ENCODE measurements at regions not wholly inside any gene's neighbourhood (a gene's known extent, or its start where the extent isn't known, plus 50 kb on each side); places are given as distances from the start of the nearest gene placed in this dataset.

DNA sequence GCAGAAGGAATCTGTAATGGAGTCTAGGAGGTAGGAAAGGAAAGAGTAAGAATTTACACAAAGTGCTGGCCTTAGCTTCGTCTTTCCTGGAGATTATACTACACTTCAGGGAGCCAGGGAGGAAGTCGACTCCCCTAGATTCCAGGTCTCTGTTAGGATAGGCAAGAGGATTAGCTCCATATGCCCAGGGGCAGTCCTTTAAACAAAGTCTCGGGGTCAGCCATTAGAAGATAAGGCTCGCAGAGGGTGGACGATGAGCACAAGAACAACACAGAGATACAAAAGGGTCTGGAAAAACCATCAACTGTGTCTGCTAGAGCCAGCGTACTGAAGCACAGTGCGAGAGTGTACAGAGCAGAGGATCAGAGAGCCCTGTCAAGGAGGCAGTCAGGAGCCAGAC lies 344.7 kb upstream of the TNC start:
- Histone ChIP-seq H3K4ac (ENCODE audit: low read depth, low read length) (no peak overlapping the region), H2AFZ (ENCODE audit: low read length) (no peak overlapping the region), H3T11ph (ENCODE audit: low read length) (no peak overlapping the region), H3K79me2 (ENCODE audit: insufficient read depth, low read length) (peaks cover 2% of the 10 kb centered on the region; the same call in 1 of the 2 replicates), H3K79me1 (ENCODE audit: insufficient read depth, low read depth, low read length, poor library complexity, severe bottlenecking) (no peaks in the 10 kb centered on the region), H4K91ac (ENCODE audit: insufficient read length, low read depth, low read length) (no peak overlapping the region), H4K20me1 (ENCODE audit: control insufficient read depth, insufficient read depth, insufficient read length) (no peaks in the 10 kb centered on the region), H3K18ac (ENCODE audit: insufficient read length, low read depth, low read length) (no peak overlapping the region), H3K14ac (ENCODE audit: insufficient read depth, low read length) (no peak overlapping the region), H3K4me2 (ENCODE audit: insufficient read depth, insufficient read length, low read length) (no peak overlapping the region), H2BK120ac (ENCODE audit: low read depth, low read length, poor library complexity, severe bottlenecking) (no peak overlapping the region), H2BK20ac (ENCODE audit: low read depth, low read length, poor library complexity, severe bottlenecking) (no peak overlapping the region), H3K27ac (ENCODE audit: insufficient read length, low read depth, low read length) (no peak overlapping the region), H2BK5ac (ENCODE audit: insufficient read length, low read length) (no peak overlapping the region), H4K5ac (ENCODE audit: insufficient read length, low read depth, low read length) (no peak overlapping the region), H2BK15ac (ENCODE audit: low read depth, low read length) (no peak overlapping the region), H3K23me2 (ENCODE audit: insufficient read length, low read depth, low read length, poor library complexity, severe bottlenecking) (no peaks in the 10 kb centered on the region), H3K9ac (ENCODE audit: extremely low read depth, insufficient read length, low read length) (no peak overlapping the region), H3K27me3 (ENCODE audit: insufficient read depth, low read length) (no peaks in the 10 kb centered on the region), H3K56ac (ENCODE audit: insufficient read length, low read depth, low read length) (no peak overlapping the region), H3K9me3 (ENCODE audit: control insufficient read depth, low read depth, low read length) (peaks cover 1% of the 10 kb centered on the region), H3K4me1 (ENCODE audit: insufficient read depth, low read length) (peaks cover 15% of the 10 kb centered on the region; the same call in 1 of the 2 replicates), H2AK5ac (ENCODE audit: insufficient read length, low read length) (no peak overlapping the region), H2BK12ac (ENCODE audit: insufficient read length, low read depth, low read length) (no peak overlapping the region), H4K8ac (replicated peaks; ENCODE audit: insufficient read length, low read depth, low read length) (no peak overlapping the region), H3K23ac (ENCODE audit: insufficient read length, low read depth, low read length) (no peak overlapping the region)
- Mint-ChIP-seq H3K9me3 (peaks cover 0 to 7% of the 10 kb centered on the region in 2 experiments; a peak in 3 of 5 replicates), H3K4me1 (peaks cover 10 to 29% of the 10 kb centered on the region in 2 experiments), H3K27me3 (ENCODE audit: low read depth) (no peaks in the 10 kb centered on the region), H3K36me3 (ENCODE audit: insufficient read depth in 1 of 3, low read depth in 3 of 3) (no peaks in the 10 kb centered on the region; a peak in 1 of 7 replicates), H3K4me3 (no peak overlapping the region), H3K27ac (peak overlapping the region in 1 of 3 experiments; percentile 16; a peak in 1 of 7 replicates)
- TF ChIP-seq, protein P1, sequence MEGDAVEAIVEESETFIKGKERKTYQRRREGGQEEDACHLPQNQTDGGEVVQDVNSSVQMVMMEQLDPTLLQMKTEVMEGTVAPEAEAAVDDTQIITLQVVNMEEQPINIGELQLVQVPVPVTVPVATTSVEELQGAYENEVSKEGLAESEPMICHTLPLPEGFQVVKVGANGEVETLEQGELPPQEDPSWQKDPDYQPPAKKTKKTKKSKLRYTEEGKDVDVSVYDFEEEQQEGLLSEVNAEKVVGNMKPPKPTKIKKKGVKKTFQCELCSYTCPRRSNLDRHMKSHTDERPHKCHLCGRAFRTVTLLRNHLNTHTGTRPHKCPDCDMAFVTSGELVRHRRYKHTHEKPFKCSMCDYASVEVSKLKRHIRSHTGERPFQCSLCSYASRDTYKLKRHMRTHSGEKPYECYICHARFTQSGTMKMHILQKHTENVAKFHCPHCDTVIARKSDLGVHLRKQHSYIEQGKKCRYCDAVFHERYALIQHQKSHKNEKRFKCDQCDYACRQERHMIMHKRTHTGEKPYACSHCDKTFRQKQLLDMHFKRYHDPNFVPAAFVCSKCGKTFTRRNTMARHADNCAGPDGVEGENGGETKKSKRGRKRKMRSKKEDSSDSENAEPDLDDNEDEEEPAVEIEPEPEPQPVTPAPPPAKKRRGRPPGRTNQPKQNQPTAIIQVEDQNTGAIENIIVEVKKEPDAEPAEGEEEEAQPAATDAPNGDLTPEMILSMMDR (conservative IDR thresholded peaks at IDR 0.05): no peak
- no CpG with 5 or more reads among the region's 7 CpGs for WGBS (ENCODE audit: extremely low coverage, insufficient read length, low lambda C conversion rate)
- no peak for DNase-seq
